OCI-LY7 (cell line): ENCODE measurements at regions not wholly inside any gene's neighbourhood (a gene's known extent, or its start where the extent isn't known, plus 50 kb on each side); places are given as distances from the start of the nearest gene placed in this dataset.

Experiments
- EZH2phosphoT487 ChIP-seq: fragments of 200-600 bp; sonication (generic); IDR thresholded peaks from 2 replicates; pipeline ENCODE4 v1.6.1; 2018; ENCODE audit warnings: low read depth, borderline replicate concordance, mild to moderate bottlenecking, mixed run types, antibody characterized with exemption, low read length, moderate library complexity, mixed read lengths
- TF ChIP-seq, protein P1 (sequence below): fragments of 200-600 bp; sonication (generic); conservative IDR thresholded peaks from 2 replicates; pipeline ENCODE4 v1.5.1; 2014; ENCODE audit warnings: mild to moderate bottlenecking, antibody characterized with exemption, low read length, moderate library complexity, mixed read lengths

DNA sequence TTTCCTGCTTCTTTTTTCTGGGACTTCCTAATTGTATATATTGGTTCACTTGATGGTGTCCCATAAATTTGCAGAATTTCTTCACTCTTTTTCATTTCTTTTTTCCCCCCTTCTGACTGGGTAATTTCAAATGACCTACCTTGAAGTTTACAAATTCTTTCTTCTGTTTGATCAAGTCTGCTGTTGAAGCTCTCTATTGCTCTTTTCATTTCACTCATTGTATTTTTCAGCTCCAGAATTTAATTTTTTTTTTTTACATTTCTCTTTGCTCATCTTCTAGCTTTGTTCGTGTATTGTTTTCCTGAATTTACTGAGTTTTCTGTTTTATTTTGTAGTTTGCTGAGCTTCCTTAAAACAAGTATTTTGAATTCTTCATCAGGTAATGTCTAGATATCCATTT is 61.7 kb upstream of the SRD5A3 start:
- TF ChIP-seq, protein P1, sequence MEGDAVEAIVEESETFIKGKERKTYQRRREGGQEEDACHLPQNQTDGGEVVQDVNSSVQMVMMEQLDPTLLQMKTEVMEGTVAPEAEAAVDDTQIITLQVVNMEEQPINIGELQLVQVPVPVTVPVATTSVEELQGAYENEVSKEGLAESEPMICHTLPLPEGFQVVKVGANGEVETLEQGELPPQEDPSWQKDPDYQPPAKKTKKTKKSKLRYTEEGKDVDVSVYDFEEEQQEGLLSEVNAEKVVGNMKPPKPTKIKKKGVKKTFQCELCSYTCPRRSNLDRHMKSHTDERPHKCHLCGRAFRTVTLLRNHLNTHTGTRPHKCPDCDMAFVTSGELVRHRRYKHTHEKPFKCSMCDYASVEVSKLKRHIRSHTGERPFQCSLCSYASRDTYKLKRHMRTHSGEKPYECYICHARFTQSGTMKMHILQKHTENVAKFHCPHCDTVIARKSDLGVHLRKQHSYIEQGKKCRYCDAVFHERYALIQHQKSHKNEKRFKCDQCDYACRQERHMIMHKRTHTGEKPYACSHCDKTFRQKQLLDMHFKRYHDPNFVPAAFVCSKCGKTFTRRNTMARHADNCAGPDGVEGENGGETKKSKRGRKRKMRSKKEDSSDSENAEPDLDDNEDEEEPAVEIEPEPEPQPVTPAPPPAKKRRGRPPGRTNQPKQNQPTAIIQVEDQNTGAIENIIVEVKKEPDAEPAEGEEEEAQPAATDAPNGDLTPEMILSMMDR, result no peak
- TF ChIP-seq EZH2phosphoT487, result no peak
